Left renal pelvis (tissue), 4 donors: ENCODE measurements at regions not wholly inside any gene's neighbourhood (a gene's known extent, or its start where the extent isn't known, plus 50 kb on each side); places are given as distances from the start of the nearest gene placed in this dataset.
A peak's percentile ranks its signal among the peaks of the same experiment; 100 is the strongest.
"Not testable (repeated sequence)": the region's sequence is repeated elsewhere in the genome, so short reads cannot be mapped to it uniquely, and the experiment has no call there.

ENCODE experiments used
- DNase-seq, 4 donors: peaks; one replicate each; pipeline ENCODE4 v3.0.0-alpha.2; 2013; ENCODE audit warnings: low read depth in 4 of 4, low spot score in 3 of 4

DNA sequence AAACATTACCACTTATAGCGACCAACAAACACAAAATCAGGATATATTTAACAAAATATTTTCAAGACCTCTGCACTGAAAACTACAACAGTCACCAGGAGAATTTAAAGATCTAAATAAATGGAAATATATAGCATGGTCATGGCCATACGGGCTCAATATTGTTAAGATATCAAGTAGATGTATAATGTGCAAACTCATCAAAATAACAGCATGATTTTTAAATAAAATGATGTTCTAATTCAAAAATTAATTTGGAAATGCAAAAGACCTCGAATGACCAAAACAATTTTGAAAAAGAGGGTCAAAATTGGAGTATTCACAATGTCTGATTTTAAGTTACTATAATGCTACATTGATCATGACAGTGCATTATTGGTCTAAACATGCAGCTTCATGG lies 159.1 kb upstream of the NDN start:
- DNase-seq: no peak

GRCh38 chr15:23850666-23851065 lies 163.6 kb upstream of the NDN start:
- no peak for DNase-seq

DNA sequence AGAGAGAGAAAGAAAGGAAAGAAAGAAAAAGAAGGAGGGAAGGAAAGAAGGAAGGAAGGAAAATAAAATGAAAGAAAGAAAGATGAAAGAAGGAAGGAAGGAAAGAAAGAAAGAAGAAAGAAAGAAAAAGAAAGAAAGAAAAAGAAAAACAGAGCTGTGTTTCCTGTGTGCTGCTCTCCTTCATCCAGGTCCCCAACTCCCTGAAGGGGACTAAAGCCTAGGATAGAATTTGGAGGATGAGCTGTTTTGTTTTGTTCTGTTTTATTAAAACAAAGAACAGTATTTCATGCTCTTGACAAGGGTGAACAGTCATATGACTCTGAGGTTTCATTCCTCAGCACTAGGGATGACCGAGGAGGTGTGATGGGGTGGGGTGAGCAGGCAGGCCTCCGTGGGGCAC lies 164.8 kb upstream of the NDN start:
- DNase-seq: no peak

GRCh38 chr15:23853286-23853685 lies 166.2 kb upstream of the NDN start:
- no peak for DNase-seq

DNA sequence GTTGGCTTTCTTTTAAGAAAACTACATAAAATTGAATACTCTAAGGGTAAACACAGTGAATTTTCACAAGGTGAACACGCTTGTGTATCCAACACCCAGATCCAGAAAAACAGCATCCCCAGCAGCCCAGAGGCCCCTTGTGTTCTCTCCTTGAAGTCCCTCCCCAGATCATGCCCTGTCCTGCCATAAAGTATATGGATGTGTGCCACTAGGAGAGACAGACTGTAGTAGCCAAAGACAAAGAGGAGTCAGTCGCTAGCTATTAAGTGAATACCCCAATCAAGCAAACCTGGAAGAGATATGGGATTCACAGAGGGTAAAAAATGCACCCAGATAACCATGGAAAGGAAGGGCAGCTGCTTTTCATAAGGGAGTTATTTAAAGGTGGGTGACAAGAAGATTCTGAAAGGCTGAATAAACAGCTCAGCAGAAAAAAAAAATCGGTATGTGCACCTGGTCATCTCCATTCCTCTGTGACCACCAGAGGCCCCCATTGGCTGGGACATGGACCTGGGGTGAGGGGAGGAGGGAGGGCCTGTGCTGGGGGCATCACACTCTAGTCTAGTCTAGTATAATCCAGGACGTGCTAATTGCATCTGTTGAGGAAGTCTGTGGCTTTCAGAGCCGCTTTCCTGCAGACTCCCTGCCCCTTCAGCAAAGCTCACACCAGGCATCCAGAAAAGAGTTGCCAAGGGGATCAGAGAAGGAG lies 167.3 kb upstream of the NDN start:
- no peak for DNase-seq

GRCh38 chr15:23854912-23855659 lies 168.0 kb upstream of the NDN start:
- no peak for DNase-seq

DNA sequence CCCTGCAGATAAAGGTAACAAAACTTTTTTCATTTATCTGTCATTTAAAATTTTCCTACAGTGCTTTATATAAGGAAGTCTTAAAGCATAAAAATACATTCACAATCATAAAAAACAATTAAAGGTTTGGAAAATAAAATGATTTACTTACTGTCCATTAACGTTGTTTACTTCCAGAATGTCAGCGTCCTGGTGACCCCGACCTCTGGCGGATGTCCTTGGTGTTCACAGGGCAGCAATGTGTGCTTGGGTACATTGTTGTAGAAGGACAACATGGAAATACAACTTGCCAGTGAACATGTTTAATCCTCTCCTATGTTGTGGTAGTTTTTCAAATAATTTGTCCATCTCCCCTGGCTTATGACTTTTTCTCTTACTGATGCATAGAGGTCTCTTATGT lies 168.8 kb upstream of the NDN start:
- DNase-seq: no peak

DNA sequence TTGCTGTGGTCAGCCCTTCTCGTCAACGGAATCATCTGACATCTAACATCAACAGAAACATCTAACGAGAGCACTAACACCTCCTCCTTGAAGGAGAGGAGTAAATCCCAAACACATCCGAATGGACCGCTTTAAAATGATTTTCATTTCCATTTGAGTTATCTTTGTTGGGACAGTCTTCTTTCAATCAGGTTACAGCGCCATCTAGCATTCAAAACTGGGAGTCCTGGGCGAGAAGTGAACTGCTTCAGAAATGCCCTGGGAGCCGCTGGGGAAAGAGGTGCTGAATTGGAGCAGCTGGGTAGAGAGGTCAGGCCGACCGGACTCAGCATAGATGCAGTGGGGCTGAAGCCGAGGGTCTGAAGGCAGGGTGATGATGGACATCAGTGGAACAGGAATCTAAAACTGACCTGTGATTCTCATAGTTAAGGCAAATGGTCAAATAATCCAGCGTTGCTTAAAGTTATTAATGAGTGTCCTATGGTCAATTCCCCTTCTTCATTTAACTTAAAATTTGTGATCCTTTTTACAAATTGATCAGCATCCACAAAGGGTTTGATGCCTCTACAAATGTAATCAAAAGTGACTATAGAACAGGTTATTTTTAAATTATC lies 170.0 kb upstream of the NDN start:
- peak in 1 of 4 donors; percentile 22 for DNase-seq

DNA sequence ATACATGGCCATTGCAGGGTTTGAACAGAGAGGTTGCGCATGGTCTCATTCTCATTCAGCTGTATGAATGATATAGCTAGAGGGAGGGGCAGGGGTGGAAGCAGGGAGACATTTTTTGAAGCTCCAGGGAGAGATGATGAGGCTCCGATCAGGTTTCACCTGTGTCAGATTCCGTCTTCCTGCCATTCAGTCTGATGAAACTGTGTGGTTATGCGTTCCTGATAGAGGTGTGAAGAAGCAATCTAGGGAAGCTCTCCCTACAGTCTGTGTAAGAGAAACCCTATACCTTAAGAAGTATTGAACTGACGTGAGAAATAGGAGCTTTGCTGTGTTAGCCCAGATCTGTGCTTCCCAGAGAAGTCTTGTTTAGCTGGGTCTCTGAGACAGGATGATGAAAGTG lies 171.9 kb upstream of the NDN start:
- no peak for DNase-seq

DNA sequence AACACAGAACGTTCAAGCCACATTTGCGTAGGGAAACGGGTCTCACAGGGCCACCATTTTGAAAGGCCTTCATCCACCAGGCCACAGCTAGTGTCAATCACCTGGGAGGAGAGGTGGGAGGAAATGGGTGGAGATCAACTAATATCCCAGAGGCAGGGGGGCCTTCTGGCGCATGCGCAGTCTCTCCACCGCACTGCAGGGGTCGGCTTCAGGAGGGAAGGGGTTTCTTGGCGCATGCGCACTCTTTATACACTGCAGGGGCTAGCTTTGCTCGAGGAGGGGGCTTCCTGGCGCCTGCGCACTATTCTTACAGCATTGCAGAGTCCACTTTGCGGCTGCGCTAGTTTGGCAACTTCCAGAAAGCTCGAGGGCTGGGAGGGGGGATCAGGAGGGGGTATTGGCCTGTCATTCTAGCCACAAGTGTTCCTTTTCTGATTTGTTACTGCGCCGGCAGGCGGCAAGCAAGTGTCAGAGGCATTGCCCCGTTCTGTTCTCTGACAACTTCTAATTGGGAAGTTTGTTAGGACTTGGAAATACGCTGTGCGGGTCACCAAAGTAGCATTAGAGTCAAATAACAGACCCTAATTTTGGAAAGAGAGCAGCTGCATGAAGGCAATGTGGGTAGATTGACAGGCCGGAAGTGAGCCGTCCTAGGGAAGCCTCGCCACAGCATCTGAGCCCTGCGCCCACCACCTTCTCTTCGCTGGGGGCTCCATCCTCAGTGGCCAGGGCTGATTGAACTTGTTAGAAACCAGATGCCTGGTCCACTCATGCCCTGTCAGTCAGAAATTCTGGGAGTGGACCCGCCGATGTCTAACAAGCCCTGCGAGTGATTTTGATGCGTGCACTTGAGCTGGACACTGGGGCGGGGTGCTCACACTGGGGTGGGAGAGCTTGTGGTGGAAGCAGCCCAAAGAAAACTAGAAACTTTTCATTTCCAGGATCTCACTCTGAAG lies 173.5 kb upstream of the NDN start:
- peak in 3 of 4 donors; percentile 29 to 51 (median 29) for DNase-seq

DNA sequence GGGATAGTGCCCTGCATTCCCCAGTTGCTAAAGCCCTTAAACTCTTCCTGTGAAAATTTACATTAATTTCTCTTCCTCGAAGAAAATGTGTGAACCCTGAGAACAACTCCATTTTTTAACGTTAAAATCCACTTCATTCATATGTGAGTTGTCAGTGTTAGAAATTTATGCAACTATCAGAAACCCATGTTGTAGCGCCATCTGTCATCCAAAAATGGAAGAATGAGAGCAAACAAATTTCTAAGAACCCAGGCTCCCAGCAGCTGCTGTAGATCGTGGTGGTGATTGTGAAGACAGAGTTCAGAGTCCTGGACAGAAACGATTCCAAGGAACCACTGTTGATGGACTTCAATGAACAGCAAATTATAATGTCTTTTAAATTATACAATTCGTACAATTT lies 179.7 kb upstream of the NDN start:
- DNase-seq: no peak

- DNase-seq: peak in 2 of 4 donors; percentile 27 to 29
Measured at GRCh38 chr15:23869396-23869795, 182.3 kb upstream of the NDN start.

- not testable (repeated sequence) for DNase-seq
Measured at GRCh38 chr15:23873613-23874012, 186.5 kb upstream of the NDN start.

- DNase-seq: no peak
Measured at GRCh38 chr15:23877502-23878412, 190.7 kb upstream of the NDN start.

DNA sequence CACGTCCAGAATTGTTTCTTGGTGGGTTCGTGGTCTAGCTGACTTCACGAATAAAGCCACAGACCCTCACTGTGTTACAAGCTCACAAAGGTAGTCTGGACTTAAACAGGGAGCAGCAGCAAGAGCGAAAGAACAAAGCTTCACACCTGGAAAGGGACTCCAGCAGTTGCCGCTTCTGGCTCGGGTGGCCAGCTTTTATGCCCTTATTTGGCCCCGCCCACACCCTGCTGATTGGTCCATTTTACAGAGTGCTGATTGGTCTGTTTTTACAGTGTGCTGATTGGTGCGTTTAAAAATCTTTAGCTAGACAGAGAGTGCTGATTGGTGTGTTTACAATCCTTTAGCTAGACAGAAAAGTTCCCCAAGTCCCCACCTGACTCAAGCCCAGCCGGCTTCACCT lies 194.2 kb upstream of the NDN start:
- no peak for DNase-seq

GRCh38 chr15:23890218-23890617 lies 203.1 kb upstream of the NDN start:
- DNase-seq: no peak

DNA sequence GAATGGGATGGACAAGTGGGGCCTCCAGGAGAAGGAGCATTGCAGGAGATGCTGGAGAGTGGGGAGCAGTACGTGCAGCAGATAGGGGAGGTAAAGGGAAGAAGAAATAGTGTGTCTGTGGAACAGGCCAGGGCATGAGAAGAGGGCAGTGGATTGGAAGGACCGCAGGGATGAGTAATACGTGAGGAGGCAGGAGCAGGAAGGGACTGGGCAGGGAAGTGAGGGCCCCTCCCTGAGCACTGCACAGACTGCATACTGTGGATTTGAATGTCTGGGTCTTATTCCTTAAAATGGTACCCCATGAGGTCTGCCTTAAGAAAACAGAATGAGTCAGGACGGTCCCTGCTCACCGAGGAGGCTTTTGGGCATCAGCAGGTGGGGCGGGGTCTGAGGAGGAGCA lies 210.0 kb upstream of the NDN start:
- no peak for DNase-seq

DNA sequence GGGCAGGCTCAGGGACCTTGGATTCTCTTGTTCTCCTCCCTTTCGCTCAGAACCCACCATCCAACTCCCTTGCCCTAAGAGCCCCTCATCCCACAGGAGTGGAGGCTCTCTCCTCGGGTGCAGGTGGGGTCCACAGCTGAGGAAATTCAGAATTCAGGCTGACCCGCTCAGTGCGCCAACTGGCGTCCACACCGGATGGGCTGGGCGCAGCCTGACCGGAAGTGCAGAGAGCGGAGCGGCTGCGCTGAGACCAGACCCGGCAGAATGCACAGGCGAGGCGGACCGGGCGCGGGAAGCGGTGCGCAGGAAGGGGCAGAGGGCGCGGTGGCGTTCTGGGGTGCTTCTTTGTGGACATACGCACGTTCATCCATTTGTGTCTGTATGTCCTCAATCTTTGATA lies 210.4 kb upstream of the NDN start:
- DNase-seq: no peak

DNA sequence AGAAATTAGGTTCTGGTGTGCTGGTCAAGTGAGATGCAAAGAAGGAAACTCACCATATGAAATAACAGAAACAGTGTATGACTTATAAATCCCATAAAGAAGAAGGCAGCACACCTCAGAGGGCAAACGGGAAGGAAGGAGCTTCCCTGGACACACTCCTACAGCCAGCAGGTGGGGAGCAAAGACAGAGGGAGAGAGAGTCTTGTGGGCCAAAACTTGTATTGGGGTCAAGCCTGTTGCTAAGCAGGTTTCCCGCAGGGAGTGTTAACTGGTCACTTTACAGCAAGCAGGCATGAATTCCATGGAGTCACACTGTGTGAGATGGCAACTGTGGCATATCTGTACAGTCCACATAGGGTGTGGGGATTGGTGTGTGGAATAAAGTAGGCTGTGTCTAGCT lies 222.9 kb upstream of the NDN start:
- DNase-seq: no peak

DNA sequence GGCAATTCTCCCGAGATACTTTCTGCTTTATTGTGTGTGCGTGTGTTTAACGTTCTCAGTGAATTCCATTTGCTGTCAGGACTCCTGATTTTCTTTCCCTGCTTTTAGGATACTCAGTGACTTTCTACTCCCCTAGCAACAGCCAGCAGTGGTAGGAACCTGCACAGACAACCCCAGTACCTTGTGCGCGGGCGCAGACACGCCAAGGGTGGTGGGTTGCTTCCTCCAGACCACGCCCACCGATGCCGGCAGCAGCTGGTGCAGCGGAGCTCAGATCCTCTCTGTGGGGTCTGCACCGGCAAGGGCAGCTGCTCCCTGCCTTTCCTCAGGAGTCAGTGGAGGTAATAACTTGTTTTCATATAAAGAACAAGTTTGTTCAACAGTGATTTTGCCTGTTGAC lies 225.1 kb upstream of the NDN start:
- DNase-seq: no peak
